Thymus (tissue), 11 donors: ENCODE measurements at regions not wholly inside any gene's neighbourhood (a gene's known extent, or its start where the extent isn't known, plus 50 kb on each side); places are given as distances from the start of the nearest gene placed in this dataset.

ENCODE experiments used
- DNase-seq, 9 donors: peaks; one replicate each; pipeline ENCODE4 v3.0.0-alpha.2; 2013; ENCODE audit warnings: low spot score in 9 of 9, low read depth in 6 of 9, missing footprints in 1 of 9
- H3K27ac ChIP-seq, 2 donors: one replicate each; pipeline ENCODE4 v1.5.1; 2013; ENCODE audit warnings: control low read depth in 1 of 2, low read depth in 1 of 2, low read length in 1 of 2, mild to moderate bottlenecking in 1 of 2, moderate library complexity in 1 of 2
- H3K27me3 ChIP-seq, 2 donors: one replicate each; pipeline ENCODE4 v1.5.1; 2013; ENCODE audit warnings: low read length in 1 of 2; ENCODE audit not compliant: control insufficient read depth in 2 of 2, insufficient read depth in 1 of 2
- H3K36me3 ChIP-seq, 2 donors: one replicate each; pipeline ENCODE4 v1.5.1; 2013; ENCODE audit warnings: low read length in 1 of 2, mild to moderate bottlenecking in 1 of 2, moderate library complexity in 1 of 2; ENCODE audit not compliant: control insufficient read depth in 2 of 2, insufficient read depth in 2 of 2
- H3K4me1 ChIP-seq, 2 donors: one replicate each; pipeline ENCODE4 v1.5.1; 2013; ENCODE audit warnings: low read length in 2 of 2; ENCODE audit not compliant: control insufficient read depth in 2 of 2, insufficient read depth in 2 of 2
- H3K4me3 ChIP-seq, 2 donors: one replicate each; pipeline ENCODE4 v1.5.1; 2013; ENCODE audit warnings: low read length in 2 of 2, control low read depth in 1 of 2, mild to moderate bottlenecking in 1 of 2
- H3K9me3 ChIP-seq, 2 donors: one replicate each; pipeline ENCODE4 v1.5.1; 2013; ENCODE audit warnings: low read length in 1 of 2, mild to moderate bottlenecking in 1 of 2; ENCODE audit not compliant: control insufficient read depth in 2 of 2, insufficient read depth in 1 of 2
- WGBS: extraction: QIAGEN DNeasy Blood & Tissue Kit; methylation state at CpG from one replicate; pipeline ENCODE4 v1.1.7; 2013; 5-methylcytosine and 5-hydroxymethylcytosine counted together
- donor health status: healthy.

GRCh38 chr1:209527372-209527771 is 56.1 kb upstream of the CAMK1G start:
- whole genome bisulfite sequencing = 95% methylated on average over 2 of the region's 2 CpGs

DNA sequence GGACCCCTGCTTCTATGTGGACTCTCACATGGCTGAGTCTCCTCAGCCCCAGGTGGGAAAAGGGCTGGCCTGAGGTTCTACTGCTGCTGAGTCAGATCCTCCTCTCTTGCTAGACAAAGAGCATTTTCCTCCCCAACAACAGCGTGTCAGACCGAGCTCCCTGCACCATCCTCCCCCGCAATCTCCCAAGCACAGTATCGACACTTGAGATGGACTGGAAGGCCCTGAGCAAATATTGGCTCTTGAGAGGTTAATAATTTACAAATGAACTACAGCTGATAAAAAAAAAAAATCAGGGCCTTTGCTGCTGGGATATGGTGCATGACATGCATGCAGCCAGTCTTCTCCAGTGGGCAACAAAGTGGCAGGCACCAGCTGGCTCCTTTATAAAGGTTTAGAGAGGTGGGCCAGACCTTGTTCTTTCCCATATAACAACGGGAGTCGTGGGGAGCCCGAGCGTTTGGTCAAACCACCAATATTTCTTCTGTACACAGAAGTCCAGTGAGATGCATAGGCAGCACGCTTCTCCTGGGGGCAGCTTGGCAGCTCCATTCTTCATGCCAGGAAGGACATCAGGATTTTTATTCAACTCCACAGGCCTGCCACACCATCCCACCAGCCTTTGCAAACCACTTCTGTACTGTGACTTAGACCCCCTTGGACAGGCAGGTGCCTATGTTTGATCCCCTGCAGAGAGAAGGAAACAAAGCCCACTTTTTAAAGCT is 55.4 kb upstream of the CAMK1G start:
- H3K4me1 ChIP-seq = no peaks in the 10 kb centered on the region
- H3K36me3 ChIP-seq = no peaks in the 10 kb centered on the region
- no peak for DNase-seq
- H3K4me3 ChIP-seq = no peak overlapping the region
- no peaks in the 10 kb centered on the region for H3K27me3 ChIP-seq
- WGBS = 95% methylated on average over 9 of the region's 9 CpGs
- H3K9me3 ChIP-seq = no peaks in the 10 kb centered on the region
- no peak overlapping the region for H3K27ac ChIP-seq

More at GRCh38 chr1:209527372-209527771, 56.1 kb upstream of the CAMK1G start:
- H3K4me3 ChIP-seq = no peak overlapping the region
- no peaks in the 10 kb centered on the region for H3K27me3 ChIP-seq
- H3K36me3 ChIP-seq = no peaks in the 10 kb centered on the region
- no peaks in the 10 kb centered on the region for H3K4me1 ChIP-seq
- no peaks in the 10 kb centered on the region for H3K9me3 ChIP-seq
- DNase-seq = no peak
- H3K27ac ChIP-seq = no peak overlapping the region

GRCh38 chr1:209529233-209529632 is 54.3 kb upstream of the CAMK1G start:
- H3K4me1 ChIP-seq = no peaks in the 10 kb centered on the region
- H3K27me3 ChIP-seq = no peaks in the 10 kb centered on the region
- DNase-seq = no peak
- H3K36me3 ChIP-seq = no peaks in the 10 kb centered on the region
- H3K9me3 ChIP-seq = no peaks in the 10 kb centered on the region
- no peak overlapping the region for H3K4me3 ChIP-seq
- WGBS = 89% methylated on average over 3 of the region's 3 CpGs
- H3K27ac ChIP-seq = no peak overlapping the region

- Histone ChIP-seq H3K36me3 (no peaks in the 10 kb centered on the region), H3K27ac (no peak overlapping the region), H3K9me3 (no peaks in the 10 kb centered on the region), H3K4me3 (no peak overlapping the region), H3K4me1 (no peaks in the 10 kb centered on the region), H3K27me3 (no peaks in the 10 kb centered on the region)
- DNase-seq = no peak
- 85% methylated on average over 4 of the region's 4 CpGs for whole genome bisulfite sequencing
Observed at GRCh38 chr1:209531006-209531405, 52.5 kb upstream of the CAMK1G start.

- Histone ChIP-seq H3K9me3 (no peaks in the 10 kb centered on the region), H3K27me3 (no peaks in the 10 kb centered on the region), H3K4me1 (no peaks in the 10 kb centered on the region), H3K4me3 (no peak overlapping the region), H3K36me3 (no peaks in the 10 kb centered on the region), H3K27ac (no peak overlapping the region)
- WGBS = 93% methylated on average over 4 of the region's 4 CpGs
- DNase-seq = no peak
Observed at GRCh38 chr1:209531549-209531948, 52.0 kb upstream of the CAMK1G start.
